ENCODE measurements at regions not wholly inside any gene's neighbourhood (a gene's known extent, or its start where the extent isn't known, plus 50 kb on each side); places are given as distances from the start of the nearest gene placed in this dataset.

- TF ChIP-seq CTCF (conservative IDR thresholded peaks at IDR 0.05; ENCODE audit: low read length) (no peak), EZH2phosphoT487 (IDR thresholded peaks at IDR 0.05; ENCODE audit: borderline replicate concordance) (no peak)
Observed at GRCh38 chr12:34163443-34163842, 141.1 kb downstream of the ALG10 start.

Measured in Loucy (cell line).